NCI-H1436 (cell line): ENCODE measurements at regions not wholly inside any gene's neighbourhood (a gene's known extent, or its start where the extent isn't known, plus 50 kb on each side); places are given as distances from the start of the nearest gene placed in this dataset.
"Not testable (repeated sequence)": the region's sequence is repeated elsewhere in the genome, so short reads cannot be mapped to it uniquely, and the experiment has no call there.

Source experiments
- DNase-seq: peaks from one replicate; lab custom pipeline; 2025; lab: John Stamatoyannopoulos, UW

DNA sequence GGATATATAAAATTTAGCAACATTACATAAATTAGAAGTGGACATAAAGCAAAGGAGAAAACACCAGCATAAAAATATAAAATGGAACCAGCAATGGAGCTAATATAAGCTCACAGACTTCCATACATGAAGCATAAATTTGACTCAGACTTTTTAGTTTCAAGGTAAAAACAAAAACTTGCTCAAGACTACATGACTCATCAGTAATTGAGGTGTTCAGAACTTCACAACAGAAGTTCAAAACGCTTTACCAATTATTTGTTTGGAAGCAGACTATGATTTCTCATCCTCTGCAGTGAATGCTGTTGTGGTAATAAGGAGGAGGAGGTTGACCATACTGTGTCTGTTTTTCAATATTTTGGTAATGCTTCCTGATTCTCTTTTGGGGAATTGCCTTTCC, 192.0 kb upstream of the MEIS1 start:
- DNase-seq: not testable (repeated sequence)

DNA sequence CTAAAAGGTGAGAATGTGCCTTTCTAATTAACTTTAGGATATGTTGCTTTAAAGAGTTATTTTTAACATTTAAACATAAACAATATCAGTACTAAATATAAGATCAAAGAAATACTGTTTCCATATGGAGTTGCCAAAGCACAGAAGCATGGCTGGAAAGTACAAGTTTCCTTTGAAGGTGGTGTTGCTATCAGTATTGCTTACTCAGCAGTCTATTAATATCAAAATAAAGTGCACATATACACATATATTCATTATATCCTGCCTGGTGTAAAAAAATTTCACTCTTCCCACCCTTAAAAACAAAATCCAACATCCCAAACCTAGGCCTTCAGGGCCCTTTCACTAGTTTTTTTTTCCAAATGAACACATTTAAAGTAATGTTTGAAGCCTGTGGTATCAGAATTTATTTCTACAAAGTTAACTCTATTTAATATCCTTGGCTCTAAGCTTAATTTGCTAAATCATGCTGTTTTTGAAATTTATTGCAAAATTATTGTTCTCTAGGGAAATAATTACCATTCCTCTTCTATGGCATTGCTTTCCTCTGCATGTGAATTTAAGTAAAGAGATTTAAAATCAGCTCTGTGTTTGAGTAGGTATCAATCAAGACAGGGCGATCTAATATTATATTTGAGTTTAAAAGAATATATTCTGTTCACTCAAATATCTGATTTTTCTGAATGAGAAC, 192.7 kb upstream of the MEIS1 start:
- no peak for DNase-seq

DNA sequence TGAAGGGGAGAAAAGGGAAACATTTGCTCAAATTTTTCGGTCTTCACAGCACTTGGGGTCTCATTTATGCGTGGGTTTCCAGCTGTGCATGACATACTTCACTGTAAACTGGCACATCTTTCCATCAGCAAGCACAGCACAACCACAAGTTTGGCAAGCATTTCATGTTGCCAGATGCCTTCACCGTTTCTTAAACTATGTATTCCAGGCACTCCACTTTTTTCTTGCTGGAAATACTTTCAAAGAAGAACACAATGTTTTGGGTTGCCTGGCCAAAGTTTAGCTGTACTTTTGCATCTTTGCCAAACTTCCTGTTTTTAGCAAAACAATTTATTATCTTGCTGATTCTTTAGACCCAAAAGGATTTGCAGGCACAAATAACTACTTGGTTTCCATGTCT, 194.6 kb upstream of the MEIS1 start:
- no peak for DNase-seq

DNA sequence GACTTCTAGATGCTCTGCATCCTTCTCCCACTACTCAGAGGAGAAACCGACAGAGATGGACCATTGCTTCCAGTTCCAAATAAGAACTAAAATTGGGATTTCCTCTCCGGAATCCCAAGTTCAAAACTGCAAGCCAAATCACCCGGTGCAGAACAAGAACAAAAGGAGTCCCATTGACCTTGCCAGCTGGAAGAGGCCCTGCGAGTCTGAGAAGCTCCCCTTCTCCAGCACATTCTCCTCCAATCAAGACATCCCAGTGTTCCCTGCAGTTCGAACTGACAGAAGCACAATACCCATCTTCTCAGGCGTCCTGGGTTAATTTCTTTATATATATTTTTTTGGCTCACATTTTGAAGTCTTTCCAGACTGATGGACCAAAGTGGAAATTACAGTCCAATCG, 195.3 kb upstream of the MEIS1 start:
- no peak for DNase-seq

DNA sequence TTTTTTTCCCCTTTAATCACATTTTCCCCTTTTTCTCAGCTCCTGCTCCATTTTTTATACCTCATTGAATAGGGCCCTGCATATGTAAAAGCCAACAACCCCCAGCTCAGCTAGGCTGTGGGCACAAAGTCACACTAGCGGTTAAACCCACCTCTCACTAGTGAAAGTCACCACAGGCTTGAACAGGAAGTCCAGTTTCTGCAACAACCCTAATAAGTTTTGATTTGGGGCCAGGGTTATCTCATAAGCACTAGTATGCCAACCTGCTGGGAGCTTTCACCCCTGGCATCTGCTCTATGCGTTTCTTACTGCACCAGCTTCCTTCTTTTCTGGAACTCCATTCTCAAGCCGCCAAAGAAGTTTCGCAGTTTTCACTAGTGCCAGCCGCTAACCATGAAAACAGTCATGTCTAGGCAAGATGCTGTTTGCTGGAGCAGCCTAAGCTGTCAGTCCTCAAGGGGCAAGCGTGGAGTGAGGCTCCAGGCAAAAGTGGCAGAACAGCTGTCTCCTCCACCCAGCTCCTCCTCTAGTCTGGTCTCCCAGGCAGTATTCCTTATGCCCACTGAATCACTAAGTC, 197.0 kb upstream of the MEIS1 start:
- no peak for DNase-seq

DNA sequence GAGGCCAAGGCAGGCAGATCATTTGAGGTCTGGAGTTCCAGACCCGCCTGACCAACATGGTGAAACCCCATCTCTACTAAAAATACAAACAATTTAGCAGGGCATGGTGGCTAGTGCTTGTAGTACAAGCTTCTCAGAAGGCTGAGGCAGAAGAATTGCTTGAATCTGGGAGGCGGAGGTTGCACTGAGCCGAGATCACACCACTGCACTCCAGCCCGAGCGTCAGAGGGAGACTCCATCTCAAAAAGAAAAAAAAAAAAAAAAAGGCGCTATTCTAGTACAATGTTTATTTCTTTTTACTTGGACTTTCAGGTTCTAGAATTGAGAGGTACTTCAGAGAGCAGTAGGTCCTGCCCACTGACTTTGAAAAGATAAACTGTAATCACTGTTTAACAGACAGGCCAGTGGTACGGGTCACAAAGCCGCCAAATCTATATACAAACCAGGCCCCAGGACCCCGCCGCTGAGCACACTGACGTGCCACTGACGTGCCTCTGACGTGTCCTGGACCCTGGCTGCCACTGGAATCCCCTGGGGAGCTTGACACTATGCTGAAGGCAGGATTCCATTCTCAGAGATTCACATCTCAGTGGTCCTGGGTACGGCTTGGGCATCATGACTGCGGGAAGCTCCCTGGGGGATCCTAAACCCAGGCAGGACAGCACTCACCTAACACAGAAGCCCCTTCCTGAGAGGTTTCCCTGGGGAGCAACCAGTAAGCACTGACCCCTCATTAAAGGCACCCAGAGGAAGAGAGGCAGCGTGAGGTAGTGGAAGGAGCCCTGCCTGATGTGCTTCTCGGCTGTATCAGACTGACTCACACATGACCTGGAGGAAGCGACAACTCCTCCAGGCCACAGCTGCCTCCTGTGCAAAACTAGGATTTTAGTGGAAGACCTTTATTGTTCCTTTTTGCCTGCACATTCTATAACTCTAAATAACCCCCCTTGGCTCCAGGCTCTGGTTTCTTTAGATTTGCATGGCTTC, 197.8 kb upstream of the MEIS1 start:
- no peak for DNase-seq

DNA sequence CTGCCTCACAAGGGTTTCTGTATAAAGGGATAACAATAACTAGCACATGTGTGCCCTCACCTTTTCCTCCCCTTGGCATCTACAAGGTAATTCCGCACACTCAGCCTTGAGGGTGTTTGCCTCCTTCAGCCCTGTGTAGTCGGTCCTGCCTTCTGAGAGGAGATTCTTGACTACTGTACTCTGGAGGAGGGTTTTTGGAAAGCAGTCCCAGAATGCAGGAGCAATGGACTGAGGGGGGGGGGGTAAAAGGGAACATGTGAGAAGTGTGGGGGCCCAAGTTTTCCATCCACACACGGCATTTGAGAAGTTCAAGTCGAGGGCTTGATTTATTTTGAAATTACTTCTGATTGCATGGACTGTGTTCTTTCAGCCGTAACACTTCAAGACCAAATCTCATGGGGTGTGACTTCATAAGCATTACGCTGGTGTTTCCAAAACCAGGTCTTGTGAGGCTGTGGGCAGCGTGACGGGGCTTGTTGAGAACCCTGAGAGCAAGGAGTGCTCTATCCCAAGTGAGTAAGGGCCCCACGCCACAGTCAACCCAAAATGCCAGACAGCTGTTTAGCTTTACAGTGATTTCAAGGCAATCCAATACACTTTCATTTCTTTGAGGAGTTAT, 198.7 kb upstream of the MEIS1 start:
- no peak for DNase-seq

DNA sequence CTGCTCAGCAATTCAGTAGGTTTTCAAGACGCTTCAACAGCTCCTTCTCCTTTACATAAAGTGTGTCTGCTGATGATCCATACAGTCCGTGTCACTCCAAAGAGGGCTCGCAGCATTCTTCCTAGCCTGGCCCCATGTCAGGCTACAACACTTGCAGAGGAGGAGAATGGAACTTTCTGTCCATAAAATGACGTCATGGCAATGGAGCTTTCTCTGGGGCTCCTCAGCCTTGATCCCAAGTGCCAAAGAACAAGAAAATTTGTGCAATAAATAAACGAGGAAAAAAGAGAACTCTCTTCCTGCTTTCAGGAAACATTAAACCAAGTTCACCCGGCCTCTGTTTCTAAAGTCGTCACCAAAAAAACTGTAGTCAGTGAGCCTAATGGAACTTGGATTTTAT, 199.5 kb upstream of the MEIS1 start:
- DNase-seq: no peak

DNA sequence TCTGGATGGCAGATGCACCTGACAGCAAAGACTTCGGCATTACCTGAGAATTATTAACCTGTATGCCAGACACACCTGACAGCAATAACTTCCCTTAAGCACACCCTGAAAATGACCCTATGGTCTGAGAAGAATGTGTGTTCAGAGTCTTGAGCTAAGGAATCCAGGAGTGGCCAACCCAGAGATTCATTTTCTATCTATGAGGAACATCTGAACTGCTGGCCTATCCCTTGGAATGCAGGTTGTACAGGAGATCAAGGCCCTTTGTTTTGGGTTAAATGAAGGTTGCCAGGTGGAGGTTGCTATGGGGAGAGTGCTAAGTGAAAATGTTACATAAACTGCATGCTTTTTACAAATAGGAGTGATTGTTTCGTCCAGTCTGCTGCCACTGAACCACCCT, 200.9 kb upstream of the MEIS1 start:
- DNase-seq: no peak

DNA sequence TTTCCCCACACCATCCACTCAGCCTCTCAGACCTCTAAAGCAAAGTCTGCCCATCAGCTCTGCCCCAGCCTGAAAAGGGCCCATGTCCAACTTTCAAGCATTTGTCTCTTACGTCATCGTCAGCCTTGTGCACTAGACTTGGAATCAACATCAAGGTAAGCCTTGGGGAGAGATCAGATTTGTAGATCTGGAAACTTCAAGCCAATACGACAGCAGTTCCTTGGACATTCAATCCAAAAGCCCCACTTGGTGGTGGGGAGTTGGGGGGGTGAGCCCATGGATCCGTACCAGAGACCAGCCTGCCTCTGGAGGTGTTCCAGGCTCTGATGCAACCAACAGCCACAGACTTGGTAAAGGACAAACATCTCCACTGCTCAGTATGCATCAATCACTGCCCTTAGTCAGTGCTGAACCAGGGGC, 206.8 kb upstream of the MEIS1 start:
- no peak for DNase-seq

DNA sequence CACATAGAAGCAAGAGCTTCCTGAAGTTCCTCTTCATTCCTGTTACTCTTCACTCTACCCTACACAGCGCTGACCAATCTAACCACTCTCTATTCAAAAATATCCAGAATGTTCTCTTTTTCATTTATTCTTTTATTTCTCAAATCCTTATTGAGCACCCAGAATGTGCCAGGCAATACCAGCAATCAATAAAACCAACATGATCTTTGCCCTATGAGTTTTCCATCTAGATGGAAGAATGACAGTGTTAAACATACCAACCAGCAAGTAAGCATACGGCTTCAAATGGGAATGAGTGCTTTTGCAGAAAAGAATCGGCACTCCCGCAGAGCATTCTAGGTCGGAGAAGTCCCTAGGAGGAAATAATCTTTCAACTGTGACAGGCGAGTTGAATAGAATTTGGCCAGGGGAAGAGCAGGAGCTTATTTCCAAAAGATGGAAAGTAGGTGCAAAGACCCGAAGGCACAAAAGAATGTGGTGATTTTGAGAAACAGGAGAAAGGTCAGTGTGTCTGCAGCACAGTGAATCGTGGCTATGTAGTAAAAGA, 217.8 kb upstream of the MEIS1 start:
- DNase-seq: no peak

DNA sequence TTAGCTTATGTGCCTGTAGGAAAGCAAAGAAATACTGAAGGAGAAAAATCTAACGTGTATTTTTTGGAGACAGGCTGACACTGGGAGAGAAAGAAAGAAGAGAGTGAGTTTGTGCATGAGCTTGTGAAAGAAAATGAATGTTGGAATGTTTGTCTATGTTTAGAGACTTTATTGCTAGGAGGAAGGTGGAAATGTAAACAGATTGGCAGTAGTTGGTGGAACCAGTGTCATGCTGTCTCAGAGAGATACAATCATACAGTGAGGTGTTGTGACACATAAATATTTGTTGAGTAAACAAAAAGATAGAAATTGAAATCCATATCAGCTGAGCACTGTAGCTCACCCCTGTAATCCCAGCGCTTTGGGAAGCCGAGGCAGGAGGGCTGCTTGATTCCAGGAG, 222.2 kb upstream of the MEIS1 start:
- DNase-seq: no peak

DNA sequence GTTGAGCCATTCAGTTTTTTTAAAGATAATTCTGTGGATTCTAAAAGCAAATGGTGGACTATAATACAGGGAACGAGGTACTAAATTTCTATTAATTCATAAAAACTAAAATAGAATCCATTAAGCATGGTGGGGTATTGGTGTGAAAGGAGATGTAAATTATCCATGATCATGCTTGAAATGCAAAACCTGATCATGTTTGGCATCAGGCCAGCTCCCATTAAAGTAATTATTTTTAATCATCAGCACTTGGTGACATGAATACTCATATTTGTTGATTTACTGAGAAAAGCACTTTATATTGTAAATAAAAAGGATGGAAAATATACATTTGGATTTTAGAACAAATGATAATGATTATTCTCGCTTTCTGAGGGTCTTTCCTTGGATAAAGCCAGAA, 232.3 kb upstream of the MEIS1 start:
- no peak for DNase-seq

DNA sequence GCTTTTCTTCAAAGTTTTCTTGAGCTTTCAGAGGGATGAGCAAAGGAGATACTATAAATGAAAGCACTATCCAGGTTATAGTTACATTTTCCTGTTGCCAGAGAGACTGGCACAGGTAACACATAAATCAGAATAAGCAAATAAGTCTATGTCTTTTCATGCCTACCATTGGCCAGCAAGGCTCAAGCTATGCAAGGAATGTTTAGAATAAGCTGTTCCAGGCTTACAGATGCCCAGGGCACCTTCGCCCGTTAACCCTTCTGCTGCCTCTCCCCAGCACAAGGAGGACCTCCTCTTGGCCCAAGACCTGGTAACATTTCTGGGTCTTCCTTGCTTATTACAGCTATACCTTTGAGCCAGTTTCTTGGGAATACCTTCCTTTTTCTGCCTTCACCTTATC, 233.7 kb upstream of the MEIS1 start:
- no peak for DNase-seq

DNA sequence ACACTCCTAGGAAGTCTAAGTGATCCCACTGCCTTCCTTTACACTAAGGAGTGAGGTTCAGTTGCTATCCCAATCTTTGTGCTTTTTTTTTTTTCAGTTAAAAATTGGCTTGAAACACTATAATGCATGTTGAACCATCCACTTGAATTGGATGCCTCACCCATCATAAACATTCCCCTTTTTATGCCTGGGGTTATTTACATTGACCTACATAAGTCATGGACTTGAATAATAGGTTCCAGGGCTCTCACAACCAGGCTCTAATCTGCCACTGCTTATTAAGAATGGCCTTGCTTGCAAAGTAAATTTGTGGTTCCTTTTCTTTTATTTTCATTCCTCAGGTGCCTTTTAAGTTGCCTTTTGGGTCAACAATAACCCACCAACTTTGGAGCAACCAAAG, 236.1 kb upstream of the MEIS1 start:
- no peak for DNase-seq

DNA sequence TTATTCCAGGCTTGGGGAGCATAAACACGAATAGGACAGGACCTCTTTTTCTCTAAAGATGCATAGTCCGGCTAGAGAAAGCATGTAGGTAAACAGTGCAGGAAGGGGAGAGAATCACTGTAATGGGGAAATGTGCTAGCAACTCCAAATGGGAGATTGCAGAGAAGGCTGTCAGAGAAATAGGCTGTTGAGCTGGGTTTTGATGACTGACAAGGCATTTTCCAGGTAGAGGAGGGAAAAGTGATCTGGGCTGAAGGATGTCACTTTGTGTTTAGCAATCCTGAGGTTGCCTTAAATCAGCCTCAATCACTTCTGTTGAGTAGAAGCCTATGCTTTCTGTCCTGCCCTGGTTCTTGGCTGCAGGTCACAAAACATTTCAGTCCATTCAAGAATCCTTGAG, 242.0 kb upstream of the MEIS1 start:
- no peak for DNase-seq

DNA sequence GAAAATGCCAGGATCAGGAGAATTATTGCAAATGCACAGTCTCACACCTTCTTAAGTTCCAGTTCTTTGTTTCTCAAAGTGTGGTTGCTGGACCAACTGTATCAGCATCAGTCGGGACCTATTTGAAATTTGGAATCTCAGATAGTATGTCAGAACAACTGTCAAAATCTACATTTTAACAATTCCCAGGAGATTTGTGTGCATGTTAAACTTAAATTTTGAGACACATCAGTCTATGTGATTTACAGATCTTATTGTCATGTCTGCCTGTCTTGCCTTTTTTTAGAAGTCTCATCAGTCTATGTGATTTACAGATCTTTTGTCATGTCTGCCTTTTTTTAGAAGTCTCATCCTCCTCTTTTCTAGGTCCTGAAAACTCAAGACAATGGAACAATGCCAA, 243.6 kb upstream of the MEIS1 start:
- DNase-seq: no peak

DNA sequence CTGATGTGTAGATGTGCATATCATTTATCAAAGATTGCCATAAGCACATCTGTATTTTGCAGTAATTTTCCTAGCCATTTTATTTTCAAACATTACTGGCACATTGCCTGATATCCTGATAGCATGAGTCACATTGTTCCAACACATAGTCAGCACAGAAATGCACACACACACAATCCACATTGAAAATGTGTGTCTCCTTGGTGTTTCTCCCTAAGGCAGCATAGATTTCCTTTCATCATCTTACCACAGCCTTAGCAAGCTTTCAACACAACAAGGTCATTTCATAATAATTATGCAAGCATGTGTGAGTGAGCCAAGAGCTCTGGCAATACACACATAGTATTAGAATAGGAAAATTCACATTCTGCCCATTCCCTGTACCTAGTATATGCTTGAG, 245.4 kb upstream of the MEIS1 start:
- DNase-seq: no peak

DNA sequence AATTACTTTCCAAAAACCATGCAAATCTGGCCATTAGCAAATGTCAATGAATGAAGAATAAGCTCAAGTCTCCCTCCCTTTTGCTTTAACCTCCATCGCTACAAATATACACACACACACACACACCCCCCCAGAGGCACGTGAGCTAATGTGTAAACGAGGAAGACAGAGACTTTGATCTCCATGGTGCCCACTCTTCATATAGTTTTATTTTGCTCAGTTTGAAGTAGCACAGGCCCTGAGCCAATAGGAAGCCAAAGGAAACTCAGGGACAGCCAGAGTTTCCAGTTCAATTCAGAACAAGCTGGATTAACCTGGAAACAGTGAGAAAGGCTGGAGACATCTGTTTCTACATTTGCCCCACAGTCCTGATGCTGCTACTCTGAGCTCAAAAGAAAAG, 248.4 kb upstream of the MEIS1 start:
- DNase-seq: no peak

DNA sequence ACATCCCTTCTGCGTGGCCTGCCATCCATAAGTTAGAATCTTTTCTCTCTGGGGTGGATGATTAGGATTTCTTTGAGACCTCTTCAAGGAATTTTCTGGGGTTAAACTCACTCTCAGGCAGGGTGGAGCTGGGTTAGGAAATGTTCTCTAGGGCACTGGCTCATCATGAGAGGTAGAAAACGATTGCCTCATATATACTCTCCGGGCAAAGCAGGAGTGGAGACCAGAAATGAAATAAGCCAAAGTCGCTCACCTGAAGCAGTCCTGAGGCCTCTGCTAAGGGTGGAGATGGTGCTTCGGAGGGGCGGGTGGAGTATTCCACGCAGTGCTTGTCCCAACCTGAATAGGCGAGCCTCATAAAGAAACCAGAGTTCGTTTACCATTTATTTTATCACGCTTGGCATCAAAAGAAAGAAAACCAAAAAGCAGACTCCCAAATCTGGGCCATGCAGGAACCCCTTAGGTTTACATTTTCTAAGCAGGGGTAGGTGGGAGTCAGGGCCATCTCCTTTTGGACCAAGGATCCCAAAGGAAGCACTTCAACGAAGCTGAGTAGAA, 249.3 kb upstream of the MEIS1 start:
- DNase-seq: no peak

DNA sequence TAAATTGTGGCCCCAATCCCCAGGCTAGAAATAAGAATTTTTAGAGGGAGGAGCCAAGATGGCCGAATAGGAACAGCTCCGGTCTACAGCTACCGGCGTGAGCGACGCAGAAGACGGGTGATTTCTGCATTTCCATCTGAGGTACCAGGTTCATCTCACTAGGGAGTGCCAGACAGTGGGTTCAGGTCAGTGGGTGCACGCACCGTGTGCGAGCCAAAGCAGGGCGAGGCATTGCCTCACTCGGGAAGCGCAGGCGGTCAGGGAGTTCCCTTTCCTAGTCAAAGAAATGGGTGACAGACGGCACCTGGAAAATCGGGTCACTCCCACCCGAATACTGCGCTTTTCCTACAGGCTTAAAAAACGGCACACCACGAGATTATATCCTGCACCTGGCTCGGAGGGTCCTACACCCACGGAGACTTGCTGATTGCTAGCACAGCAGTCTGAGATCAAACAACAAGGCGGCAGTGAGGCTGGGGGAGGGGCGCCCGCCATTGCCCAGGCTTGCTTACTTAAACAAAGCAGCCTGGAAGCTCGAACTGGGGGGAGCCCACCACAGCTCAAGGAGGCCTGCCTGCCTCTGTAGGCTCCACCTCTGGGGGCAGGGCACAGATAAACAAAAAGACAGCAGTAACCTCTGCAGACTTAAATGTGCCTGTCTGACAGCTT, 257.7 kb upstream of the MEIS1 start:
- not testable (repeated sequence) for DNase-seq
